CD14-positive monocyte (primary cell): ENCODE measurements at regions not wholly inside any gene's neighbourhood (a gene's known extent, or its start where the extent isn't known, plus 50 kb on each side); places are given as distances from the start of the nearest gene placed in this dataset.

Source experiments
- DNase-seq, 3 donors: peaks; one replicate each; pipeline ENCODE4 v3.0.0-alpha.2; 2011 to 2022
- H2AFZ ChIP-seq: 2 replicates; pipeline ENCODE4 v1.6.0; 2012; ENCODE audit warnings: mild to moderate bottlenecking, low read depth, low read length, inconsistent platforms; ENCODE audit not compliant: insufficient read depth, poor library complexity, severe bottlenecking
- H3K27ac ChIP-seq, 2 donors: 1 replicate in 1 of 2; 2 replicates in 1 of 2; pipeline ENCODE4 v1.5.1; 2012 to 2013; ENCODE audit warnings: low read length in 2 of 2, control low read depth in 1 of 2, inconsistent platforms in 1 of 2, low read depth in 1 of 2, mild to moderate bottlenecking in 1 of 2
- H3K27me3 ChIP-seq, 2 donors: one replicate each; pipeline versions ENCODE4 v1.6.0 to v1.6.1; 2011 to 2013; ENCODE audit warnings: low read length in 2 of 2; ENCODE audit not compliant: control insufficient read depth in 2 of 2, insufficient read depth in 2 of 2
- H3K36me3 ChIP-seq, 2 donors: replicated peaks in 1 of 2; 1 replicate in 1 of 2; 2 replicates in 1 of 2; pipeline versions ENCODE4 v1.5.1 to v1.6.1; 2012 to 2013; ENCODE audit warnings: low read length in 2 of 2, control low read depth in 1 of 2, inconsistent platforms in 1 of 2, mild to moderate bottlenecking in 1 of 2; ENCODE audit not compliant: insufficient read depth in 2 of 2, control insufficient read depth in 1 of 2
- H3K4me1 ChIP-seq, 2 donors: 1 replicate in 1 of 2; 2 replicates in 1 of 2; pipeline versions ENCODE4 v1.5.1 to v1.6.1; 2012 to 2013; ENCODE audit warnings: low read length in 2 of 2, control low read depth in 1 of 2, inconsistent platforms in 1 of 2, mild to moderate bottlenecking in 1 of 2, moderate library complexity in 1 of 2; ENCODE audit not compliant: insufficient read depth in 2 of 2, control insufficient read depth in 1 of 2
- H3K4me2 ChIP-seq: replicated peaks from 2 replicates; pipeline ENCODE3; 2012; ENCODE audit warnings: low read length, moderate library complexity, mild to moderate bottlenecking; ENCODE audit not compliant: poor library complexity, severe bottlenecking; ENCODE audit errors: extremely low read depth
- H3K4me3 ChIP-seq, 3 experiments: fragments of 200-600 bp in 1 of 3; sonication (generic) in 1 of 3; replicated peaks in 1 of 3; 1 replicate in 2 of 3; 2 replicates in 1 of 3; pipeline ENCODE4 v1.5.1; 2011 to 2013; ENCODE audit warnings: low read length in 3 of 3, mild to moderate bottlenecking in 3 of 3, control low read depth in 2 of 3, low read depth in 2 of 3, inconsistent platforms in 1 of 3, moderate library complexity in 1 of 3
- H3K79me2 ChIP-seq: 2 replicates; pipeline ENCODE4 v1.6.0; 2012; ENCODE audit warnings: mild to moderate bottlenecking, control low read depth, inconsistent platforms, low read length, moderate library complexity; ENCODE audit not compliant: insufficient read depth
- H3K9ac ChIP-seq: 2 replicates; pipeline ENCODE4 v1.6.0; 2017; ENCODE audit warnings: low read length, mild to moderate bottlenecking; ENCODE audit not compliant: insufficient read depth, poor library complexity, severe bottlenecking
- H3K9me3 ChIP-seq, 2 donors: replicated peaks in 1 of 2; 1 replicate in 1 of 2; 2 replicates in 1 of 2; pipeline versions ENCODE4 v1.5.1 to v1.6.1; 2012 to 2013; ENCODE audit warnings: low read length in 2 of 2, control low read depth in 1 of 2; ENCODE audit not compliant: control insufficient read depth in 1 of 2, insufficient read depth in 1 of 2
- H4K20me1 ChIP-seq: 2 replicates; pipeline ENCODE4 v1.6.0; 2012; ENCODE audit warnings: mild to moderate bottlenecking, low read length, control low read depth, moderate library complexity; ENCODE audit not compliant: insufficient read depth
- H3K27ac Mint-ChIP-seq, 7 donors: one replicate each; pipeline ENCODE4 v1.8.0; 2020; ENCODE audit warnings: mild to moderate bottlenecking in 7 of 7, mixed read lengths in 7 of 7, moderate library complexity in 6 of 7, inconsistent platforms in 2 of 7
- H3K27me3 Mint-ChIP-seq, 3 donors: one replicate each; pipeline ENCODE4 v1.8.0; 2021 to 2022; ENCODE audit warnings: low read depth in 3 of 3, mild to moderate bottlenecking in 3 of 3, mixed read lengths in 3 of 3, moderate library complexity in 3 of 3, inconsistent platforms in 1 of 3
- H3K36me3 Mint-ChIP-seq, 2 donors: one replicate each; pipeline ENCODE4 v1.8.0; 2020; ENCODE audit warnings: mixed read lengths in 2 of 2, inconsistent platforms in 1 of 2, mild to moderate bottlenecking in 1 of 2
- H3K4me1 Mint-ChIP-seq: one replicate; pipeline ENCODE4 v1.8.0; 2020; ENCODE audit warnings: mild to moderate bottlenecking, mixed read lengths
- H3K4me3 Mint-ChIP-seq, 2 donors: one replicate each; pipeline ENCODE4 v1.8.0; 2020; ENCODE audit warnings: mild to moderate bottlenecking in 2 of 2, mixed read lengths in 2 of 2, moderate library complexity in 1 of 2
- H3K9me3 Mint-ChIP-seq, 7 donors: one replicate each; pipeline ENCODE4 v1.8.0; 2020 to 2022; ENCODE audit warnings: mixed read lengths in 7 of 7, mild to moderate bottlenecking in 6 of 7, moderate library complexity in 6 of 7, inconsistent platforms in 2 of 7
- WGBS: methylation state at CpG from one replicate; pipeline ENCODE4 v1.1.5; 2013; ENCODE audit warnings: missing lambda C conversion rate; ENCODE audit not compliant: insufficient coverage; 5-methylcytosine and 5-hydroxymethylcytosine counted together
- intact Hi-C, 2 donors: fragments of 100-400 bp; cut with micrococcal nuclease; formaldehyde crosslinking; loops; one replicate each; pipeline versions ENCODE4 v1.15.0 to v1.15.1; 2023
- TF ChIP-seq, protein P1 (sequence below): fragments of 200-600 bp; IDR thresholded peaks from one replicate; pipeline ENCODE4 v1.8.0; 2022; ENCODE audit warnings: antibody characterized with exemption, mild to moderate bottlenecking

DNA sequence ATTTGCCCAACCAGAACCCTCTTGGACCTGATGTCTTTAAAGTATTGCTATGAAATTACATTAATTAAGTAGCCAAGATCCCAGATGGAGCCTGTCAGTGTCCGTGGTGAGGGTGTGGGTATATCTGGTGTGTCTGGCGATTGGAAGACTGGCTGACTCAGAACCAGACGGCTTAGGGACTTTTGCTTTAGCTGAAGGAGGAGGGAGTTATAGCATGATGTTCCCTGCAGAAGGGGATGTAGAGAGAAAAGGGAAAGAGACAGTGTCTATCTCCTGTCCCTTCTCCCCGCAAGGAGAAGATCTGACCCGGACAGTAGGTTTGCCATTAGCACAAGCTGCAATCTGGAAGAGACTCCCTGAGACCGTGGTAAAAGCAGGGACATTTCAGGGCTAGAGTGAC is 60.6 kb downstream of the POU3F3 start:
- WGBS: 92% methylated on average over 4 of the region's 6 CpGs
- H3K9me3 Mint-ChIP-seq: peaks cover 0 to 2% (median 0%) of the 10 kb centered on the region in 7 donors
- no peak overlapping the region for H3K4me3 Mint-ChIP-seq
- Histone ChIP-seq H3K4me2 (no peak overlapping the region), H3K27ac (no peak overlapping the region), H3K4me3 (no peak overlapping the region), H3K27me3 (no peaks in the 10 kb centered on the region), H4K20me1 (no peaks in the 10 kb centered on the region), H3K9me3 (no peaks in the 10 kb centered on the region), H3K4me1 (no peaks in the 10 kb centered on the region), H2AFZ (no peak overlapping the region), H3K36me3 (no peaks in the 10 kb centered on the region), H3K79me2 (no peaks in the 10 kb centered on the region), H3K9ac (no peak overlapping the region)
- TF ChIP-seq, protein P1, sequence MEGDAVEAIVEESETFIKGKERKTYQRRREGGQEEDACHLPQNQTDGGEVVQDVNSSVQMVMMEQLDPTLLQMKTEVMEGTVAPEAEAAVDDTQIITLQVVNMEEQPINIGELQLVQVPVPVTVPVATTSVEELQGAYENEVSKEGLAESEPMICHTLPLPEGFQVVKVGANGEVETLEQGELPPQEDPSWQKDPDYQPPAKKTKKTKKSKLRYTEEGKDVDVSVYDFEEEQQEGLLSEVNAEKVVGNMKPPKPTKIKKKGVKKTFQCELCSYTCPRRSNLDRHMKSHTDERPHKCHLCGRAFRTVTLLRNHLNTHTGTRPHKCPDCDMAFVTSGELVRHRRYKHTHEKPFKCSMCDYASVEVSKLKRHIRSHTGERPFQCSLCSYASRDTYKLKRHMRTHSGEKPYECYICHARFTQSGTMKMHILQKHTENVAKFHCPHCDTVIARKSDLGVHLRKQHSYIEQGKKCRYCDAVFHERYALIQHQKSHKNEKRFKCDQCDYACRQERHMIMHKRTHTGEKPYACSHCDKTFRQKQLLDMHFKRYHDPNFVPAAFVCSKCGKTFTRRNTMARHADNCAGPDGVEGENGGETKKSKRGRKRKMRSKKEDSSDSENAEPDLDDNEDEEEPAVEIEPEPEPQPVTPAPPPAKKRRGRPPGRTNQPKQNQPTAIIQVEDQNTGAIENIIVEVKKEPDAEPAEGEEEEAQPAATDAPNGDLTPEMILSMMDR: no peak
- no peaks in the 10 kb centered on the region for H3K36me3 Mint-ChIP-seq
- H3K27ac Mint-ChIP-seq: no peak overlapping the region
- no peak for DNase-seq
- H3K4me1 Mint-ChIP-seq: no peaks in the 10 kb centered on the region
- intact Hi-C loops: no loop called here
- H3K27me3 Mint-ChIP-seq: peaks cover 0 to 4% (median 2%) of the 10 kb centered on the region in 3 donors

DNA sequence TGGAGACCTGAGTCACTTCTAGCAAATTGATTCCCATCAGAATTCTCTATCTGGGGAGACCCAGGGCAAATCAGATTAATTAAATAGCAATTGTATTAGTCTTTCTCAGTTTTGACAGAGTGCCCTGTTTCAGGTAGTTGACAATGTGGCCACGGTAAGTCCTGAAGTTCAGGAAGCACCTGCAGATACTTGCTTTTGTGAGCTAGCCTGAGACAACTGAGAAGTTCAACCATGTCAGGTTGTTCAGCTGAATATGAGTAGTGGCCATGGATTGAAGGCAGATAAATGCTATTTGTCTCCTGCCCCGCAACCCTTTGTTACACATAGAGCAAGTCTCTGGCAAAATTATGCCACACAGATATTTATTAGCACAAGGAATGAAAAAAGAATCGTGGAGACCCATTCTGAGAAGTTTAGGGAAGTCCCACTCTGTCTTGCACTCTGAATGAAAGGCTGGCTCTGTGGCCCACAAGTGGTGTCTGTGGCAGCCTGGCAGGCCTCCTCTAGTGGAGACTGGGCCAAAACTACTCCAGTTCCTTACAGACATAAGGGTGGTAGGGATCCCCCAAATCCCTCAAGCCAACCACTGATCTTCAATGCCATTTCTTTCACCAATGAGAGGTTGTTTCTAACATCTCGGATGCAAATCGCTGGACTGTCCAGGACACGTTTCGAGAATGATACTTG is 61.3 kb downstream of the POU3F3 start:
- H3K27ac ChIP-seq: no peak overlapping the region
- H2AFZ ChIP-seq: no peak overlapping the region
- H4K20me1 ChIP-seq: no peaks in the 10 kb centered on the region
- no peak overlapping the region for H3K4me2 ChIP-seq
- peaks cover 0 to 4% (median 2%) of the 10 kb centered on the region in 3 donors for H3K27me3 Mint-ChIP-seq
- no peaks in the 10 kb centered on the region for H3K4me1 Mint-ChIP-seq
- no peak for DNase-seq
- intact Hi-C loops: no loop called here
- H3K27ac Mint-ChIP-seq: no peak overlapping the region
- H3K4me3 ChIP-seq: no peak overlapping the region
- no peaks in the 10 kb centered on the region for H3K79me2 ChIP-seq
- TF ChIP-seq, protein P1: no peak
- H3K9ac ChIP-seq: no peak overlapping the region
- peaks cover 0 to 2% (median 0%) of the 10 kb centered on the region in 7 donors for H3K9me3 Mint-ChIP-seq
- H3K4me3 Mint-ChIP-seq: no peak overlapping the region
- H3K4me1 ChIP-seq: no peaks in the 10 kb centered on the region
- no peaks in the 10 kb centered on the region for H3K36me3 ChIP-seq
- no peaks in the 10 kb centered on the region for H3K9me3 ChIP-seq
- no peaks in the 10 kb centered on the region for H3K36me3 Mint-ChIP-seq
- no peaks in the 10 kb centered on the region for H3K27me3 ChIP-seq
- WGBS: 26% methylated on average over 2 of the region's 7 CpGs
